ENCODE measurements at regions not wholly inside any gene's neighbourhood (a gene's known extent, or its start where the extent isn't known, plus 50 kb on each side); places are given as distances from the start of the nearest gene placed in this dataset.

DNA sequence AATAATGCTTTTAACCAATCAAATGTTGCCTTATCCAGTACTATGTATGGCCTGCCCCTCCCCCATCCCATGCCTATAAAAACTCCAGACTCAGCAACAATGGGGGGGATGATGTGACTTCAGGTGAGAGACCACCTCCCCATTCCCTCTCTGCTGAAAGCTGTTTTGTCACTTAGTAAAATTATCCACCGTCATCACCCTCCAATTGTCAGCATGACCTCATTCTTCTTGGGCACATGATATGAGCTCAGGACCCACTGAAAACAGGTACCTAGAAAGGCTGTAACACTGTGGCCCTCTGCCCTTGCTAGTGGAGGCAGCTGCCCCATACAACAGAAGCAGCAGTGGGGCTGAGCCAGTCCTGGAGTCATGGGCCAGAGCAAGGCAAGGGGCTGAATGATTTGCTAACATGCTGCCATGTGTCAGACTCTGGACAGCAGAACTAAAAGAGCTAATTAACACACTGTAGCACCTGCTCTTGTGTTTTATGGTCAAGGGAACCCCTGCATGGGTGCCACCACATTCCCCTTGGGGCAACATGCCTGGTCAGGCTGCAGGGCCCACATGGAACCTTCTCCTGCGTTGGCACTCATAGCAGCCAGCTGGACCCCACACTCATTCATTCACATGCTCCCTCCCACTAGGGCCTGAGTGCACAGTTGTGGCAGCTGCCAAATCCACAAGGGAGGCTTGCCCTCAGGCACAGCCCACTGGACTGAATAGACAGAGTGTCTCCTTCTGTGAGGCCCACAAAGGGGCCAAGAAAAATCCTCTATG, 722.2 kb upstream of the PCDH20 start:
- no peaks in the 10 kb centered on the region for H3K27me3 ChIP-seq (ENCODE audit: control insufficient read depth, insufficient read depth, low read length)
- no peaks in the 10 kb centered on the region for H3K36me3 ChIP-seq (ENCODE audit: control insufficient read depth, insufficient read depth, low read length)

DNA sequence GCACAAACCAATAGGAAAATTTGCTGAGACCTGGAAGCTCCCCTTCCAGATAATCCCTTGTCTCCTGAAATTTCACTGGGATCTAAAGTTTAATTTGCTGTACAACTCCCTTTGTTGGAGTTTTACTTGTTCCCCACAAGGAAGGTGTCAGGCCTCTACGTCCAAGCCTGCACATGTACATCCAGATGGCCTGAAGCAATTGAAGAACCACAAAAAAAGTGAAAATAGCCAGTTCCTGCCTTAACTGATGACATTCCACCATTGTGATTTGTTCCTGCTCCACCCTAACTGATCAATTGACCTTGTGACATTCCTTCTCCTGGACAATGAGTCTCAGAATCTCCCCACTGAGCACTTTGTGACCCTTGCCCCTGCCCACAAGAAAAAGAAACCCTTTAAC, 716.0 kb upstream of the PCDH20 start:
- Histone ChIP-seq H3K27ac (ENCODE audit: low read depth, low read length) (no peak overlapping the region), H3K4me3 (ENCODE audit: low read depth, low read length) (no peak overlapping the region), H3K36me3 (ENCODE audit: control insufficient read depth, insufficient read depth, low read length) (no peaks in the 10 kb centered on the region), H3K9me3 (ENCODE audit: control insufficient read depth, insufficient read depth, low read length) (no peaks in the 10 kb centered on the region), H3K4me1 (ENCODE audit: control insufficient read depth, insufficient read depth, low read length) (peaks cover 16% of the 10 kb centered on the region; the same call in 1 of the 2 replicates), H3K9ac (ENCODE audit: low read depth, low read length) (no peak overlapping the region), H3K27me3 (ENCODE audit: control insufficient read depth, insufficient read depth, low read length) (no peaks in the 10 kb centered on the region)

More for the DNA sequence above, 722.2 kb upstream of the PCDH20 start:
- Histone ChIP-seq H3K9me3 (ENCODE audit: control insufficient read depth, insufficient read depth, low read length) (peaks cover 6% of the 10 kb centered on the region), H3K9ac (ENCODE audit: low read depth, low read length) (no peak overlapping the region), H3K4me1 (ENCODE audit: control insufficient read depth, insufficient read depth, low read length) (no peaks in the 10 kb centered on the region), H3K27ac (ENCODE audit: low read depth, low read length) (no peak overlapping the region), H3K4me3 (ENCODE audit: low read depth, low read length) (no peak overlapping the region; the same call in 1 of the 2 replicates)

DNA sequence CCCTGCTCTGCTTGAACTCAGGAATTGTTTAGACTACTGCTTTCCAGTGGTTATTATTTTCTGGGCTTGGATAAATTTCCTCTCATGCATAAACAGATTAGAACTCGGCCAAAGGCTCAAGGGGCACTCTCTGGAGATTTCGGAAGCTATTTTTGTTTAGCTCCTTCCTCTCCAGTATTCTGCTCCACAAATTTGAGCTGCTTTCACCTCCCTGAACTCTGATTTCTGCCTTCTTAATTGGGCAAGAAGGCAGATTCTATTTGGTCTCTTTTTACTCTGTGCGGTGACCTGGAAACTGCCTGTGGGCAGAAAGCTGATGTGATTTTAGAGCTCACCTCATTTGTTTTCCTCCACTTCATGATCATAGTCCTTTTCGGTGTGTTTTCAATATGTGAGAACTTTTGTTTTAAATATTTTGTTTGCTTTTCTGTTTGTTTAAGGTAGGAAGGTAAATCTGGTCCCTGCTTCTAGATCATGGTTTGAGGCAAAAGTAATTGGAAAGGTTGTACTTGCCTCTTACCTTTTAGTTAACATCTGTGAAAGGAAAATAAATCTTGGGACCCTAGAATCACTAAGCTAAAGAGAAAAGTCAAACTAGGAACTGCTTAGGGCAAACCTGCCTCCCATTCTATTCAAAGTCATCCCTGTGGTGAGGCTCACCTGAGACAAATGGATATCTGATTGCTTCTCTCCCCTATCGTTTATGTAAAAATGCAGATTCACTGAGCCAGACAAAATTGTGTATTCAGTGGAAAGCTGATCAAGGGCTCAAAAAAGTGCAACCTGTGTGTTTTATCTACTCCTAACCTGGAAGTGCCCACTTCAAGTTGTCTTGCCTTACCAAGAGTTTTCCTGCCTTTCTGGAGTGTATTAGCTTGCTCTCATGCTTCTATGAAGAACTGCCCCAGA, 714.7 kb upstream of the PCDH20 start:
- Histone ChIP-seq H3K27me3 (ENCODE audit: control insufficient read depth, insufficient read depth, low read length) (no peaks in the 10 kb centered on the region), H3K4me1 (ENCODE audit: control insufficient read depth, insufficient read depth, low read length) (peaks cover 16% of the 10 kb centered on the region; the same call in 1 of the 2 replicates), H3K36me3 (ENCODE audit: control insufficient read depth, insufficient read depth, low read length) (no peaks in the 10 kb centered on the region), H3K4me3 (ENCODE audit: low read depth, low read length) (no peak overlapping the region), H3K9me3 (ENCODE audit: control insufficient read depth, insufficient read depth, low read length) (no peaks in the 10 kb centered on the region), H3K27ac (ENCODE audit: low read depth, low read length) (peak overlapping the region; percentile 10), H3K9ac (ENCODE audit: low read depth, low read length) (no peak overlapping the region)

DNA sequence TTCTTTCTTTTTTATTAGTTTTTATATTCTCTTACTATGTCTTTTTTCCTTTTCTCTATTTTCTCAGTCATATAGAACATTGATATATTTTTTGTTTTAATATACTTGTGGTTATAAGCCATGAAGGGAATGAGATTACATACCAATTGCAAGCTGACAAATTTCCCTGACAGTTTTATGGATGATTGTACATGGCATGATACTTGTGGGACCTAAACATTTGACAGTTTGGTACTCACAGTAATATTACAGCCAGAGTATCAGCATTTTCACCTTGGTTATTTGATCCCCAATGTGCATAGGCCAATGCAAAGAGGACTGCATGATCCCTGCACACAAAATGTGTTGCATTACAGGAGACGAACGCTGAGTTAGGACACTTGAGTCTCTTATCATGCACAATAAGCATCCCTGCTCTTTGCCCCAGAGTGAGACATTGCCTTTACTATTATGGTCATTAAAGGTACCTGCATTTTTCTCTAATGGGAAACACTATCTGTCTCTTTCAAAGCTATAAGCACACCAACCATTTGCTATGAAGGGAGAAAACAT, 713.4 kb upstream of the PCDH20 start:
- no peak overlapping the region for H3K4me3 ChIP-seq (ENCODE audit: low read depth, low read length)
- no peaks in the 10 kb centered on the region for H3K27me3 ChIP-seq (ENCODE audit: control insufficient read depth, insufficient read depth, low read length)
- H3K9ac ChIP-seq (ENCODE audit: low read depth, low read length): no peak overlapping the region
- H3K4me1 ChIP-seq (ENCODE audit: control insufficient read depth, insufficient read depth, low read length): peaks cover 16% of the 10 kb centered on the region; the same call in 1 of the 2 replicates
- no peaks in the 10 kb centered on the region for H3K36me3 ChIP-seq (ENCODE audit: control insufficient read depth, insufficient read depth, low read length)
- no peak overlapping the region for H3K27ac ChIP-seq (ENCODE audit: low read depth, low read length)
- no peaks in the 10 kb centered on the region for H3K9me3 ChIP-seq (ENCODE audit: control insufficient read depth, insufficient read depth, low read length)

DNA sequence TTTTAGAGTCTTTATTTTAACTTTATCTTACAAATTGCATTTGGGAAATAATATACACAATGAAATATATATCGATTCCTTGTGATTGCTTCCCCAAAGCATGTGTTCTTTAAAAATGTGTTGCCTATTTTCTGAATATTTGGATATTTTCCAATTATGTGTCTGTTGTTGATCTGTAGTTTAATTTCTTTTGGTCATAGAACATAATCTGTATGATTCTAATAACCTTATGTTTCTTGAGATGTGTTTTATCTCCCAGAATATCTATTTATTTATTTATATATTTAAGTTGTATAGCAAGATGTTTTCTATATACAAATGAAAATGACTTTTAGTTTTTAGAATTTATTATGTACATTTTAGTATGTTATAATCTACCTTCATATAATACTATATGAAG, 710.8 kb upstream of the PCDH20 start:
- Histone ChIP-seq H3K9ac (ENCODE audit: low read depth, low read length) (no peak overlapping the region), H3K36me3 (ENCODE audit: control insufficient read depth, insufficient read depth, low read length) (no peaks in the 10 kb centered on the region), H3K27ac (ENCODE audit: low read depth, low read length) (no peak overlapping the region), H3K27me3 (ENCODE audit: control insufficient read depth, insufficient read depth, low read length) (no peaks in the 10 kb centered on the region), H3K9me3 (ENCODE audit: control insufficient read depth, insufficient read depth, low read length) (no peaks in the 10 kb centered on the region), H3K4me1 (ENCODE audit: control insufficient read depth, insufficient read depth, low read length) (peaks cover 16% of the 10 kb centered on the region; the same call in 1 of the 2 replicates), H3K4me3 (ENCODE audit: low read depth, low read length) (no peak overlapping the region)

DNA sequence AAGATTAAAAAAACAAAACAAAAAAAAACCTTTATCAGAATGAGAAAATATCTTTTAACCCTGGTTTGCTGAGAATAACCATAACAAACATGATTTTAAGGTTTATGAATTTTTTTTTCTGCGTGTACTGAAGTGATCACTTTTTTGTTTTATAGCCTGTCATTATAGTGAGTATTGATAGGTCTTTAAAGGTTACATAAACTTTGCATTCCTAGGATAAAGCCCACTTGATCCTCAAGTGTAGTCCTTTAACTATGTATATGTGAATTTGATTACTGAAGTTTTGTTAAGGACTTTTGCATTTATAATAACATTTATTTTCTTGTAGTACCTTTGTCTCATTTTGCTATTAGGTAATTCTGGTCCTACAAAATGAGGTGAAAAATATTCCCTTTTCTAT, 709.8 kb upstream of the PCDH20 start:
- Histone ChIP-seq H3K9me3 (ENCODE audit: control insufficient read depth, insufficient read depth, low read length) (no peaks in the 10 kb centered on the region), H3K4me1 (ENCODE audit: control insufficient read depth, insufficient read depth, low read length) (peaks cover 13% of the 10 kb centered on the region; the same call in 1 of the 2 replicates), H3K36me3 (ENCODE audit: control insufficient read depth, insufficient read depth, low read length) (no peaks in the 10 kb centered on the region), H3K4me3 (ENCODE audit: low read depth, low read length) (no peak overlapping the region), H3K27me3 (ENCODE audit: control insufficient read depth, insufficient read depth, low read length) (no peaks in the 10 kb centered on the region), H3K27ac (ENCODE audit: low read depth, low read length) (no peak overlapping the region), H3K9ac (ENCODE audit: low read depth, low read length) (no peak overlapping the region)

DNA sequence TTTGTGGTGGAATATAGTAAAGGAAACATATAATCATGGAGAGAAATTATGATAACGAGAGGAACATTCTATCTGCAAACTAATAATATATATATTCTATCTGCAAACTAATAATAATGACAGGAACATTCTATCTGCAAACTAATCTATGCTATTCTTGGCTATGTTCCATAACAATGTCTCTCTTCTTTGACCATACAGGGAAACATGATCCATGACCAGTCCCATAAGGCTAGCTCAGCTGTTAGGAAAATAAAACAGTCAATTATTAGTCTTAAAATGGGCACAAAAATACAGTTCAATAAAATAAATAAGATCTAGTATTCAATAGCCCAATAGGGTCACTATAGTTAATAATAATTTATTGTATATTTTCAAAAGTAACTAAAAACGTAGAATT, 707.8 kb upstream of the PCDH20 start:
- no peak overlapping the region for H3K9ac ChIP-seq (ENCODE audit: low read depth, low read length)
- no peaks in the 10 kb centered on the region for H3K27me3 ChIP-seq (ENCODE audit: control insufficient read depth, insufficient read depth, low read length)
- no peak overlapping the region for H3K4me3 ChIP-seq (ENCODE audit: low read depth, low read length)
- H3K4me1 ChIP-seq (ENCODE audit: control insufficient read depth, insufficient read depth, low read length): no peaks in the 10 kb centered on the region
- no peaks in the 10 kb centered on the region for H3K36me3 ChIP-seq (ENCODE audit: control insufficient read depth, insufficient read depth, low read length)
- no peak overlapping the region for H3K27ac ChIP-seq (ENCODE audit: low read depth, low read length)
- no peaks in the 10 kb centered on the region for H3K9me3 ChIP-seq (ENCODE audit: control insufficient read depth, insufficient read depth, low read length)

DNA sequence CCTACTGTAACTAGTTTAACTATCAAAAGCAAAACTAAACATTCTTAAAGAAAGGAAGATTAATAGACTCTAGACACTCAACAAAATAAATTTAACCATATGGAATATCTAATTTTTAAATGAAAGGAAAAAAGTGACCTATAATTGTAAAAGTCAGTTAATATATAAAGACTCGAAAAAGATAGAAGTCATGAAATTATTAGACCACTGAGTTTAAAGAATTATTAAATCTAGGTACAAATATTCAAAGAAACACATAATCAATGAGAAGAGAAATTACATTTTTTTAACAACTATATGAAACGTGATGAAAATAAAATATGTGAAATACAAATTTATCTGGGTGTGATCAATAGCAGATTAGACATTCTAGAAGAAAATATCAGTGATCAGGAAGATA, 706.8 kb upstream of the PCDH20 start:
- H3K4me3 ChIP-seq (ENCODE audit: low read depth, low read length): no peak overlapping the region
- H3K27ac ChIP-seq (ENCODE audit: low read depth, low read length): no peak overlapping the region
- H3K36me3 ChIP-seq (ENCODE audit: control insufficient read depth, insufficient read depth, low read length): no peaks in the 10 kb centered on the region
- no peaks in the 10 kb centered on the region for H3K9me3 ChIP-seq (ENCODE audit: control insufficient read depth, insufficient read depth, low read length)
- no peaks in the 10 kb centered on the region for H3K27me3 ChIP-seq (ENCODE audit: control insufficient read depth, insufficient read depth, low read length)
- no peaks in the 10 kb centered on the region for H3K4me1 ChIP-seq (ENCODE audit: control insufficient read depth, insufficient read depth, low read length)
- no peak overlapping the region for H3K9ac ChIP-seq (ENCODE audit: low read depth, low read length)

DNA sequence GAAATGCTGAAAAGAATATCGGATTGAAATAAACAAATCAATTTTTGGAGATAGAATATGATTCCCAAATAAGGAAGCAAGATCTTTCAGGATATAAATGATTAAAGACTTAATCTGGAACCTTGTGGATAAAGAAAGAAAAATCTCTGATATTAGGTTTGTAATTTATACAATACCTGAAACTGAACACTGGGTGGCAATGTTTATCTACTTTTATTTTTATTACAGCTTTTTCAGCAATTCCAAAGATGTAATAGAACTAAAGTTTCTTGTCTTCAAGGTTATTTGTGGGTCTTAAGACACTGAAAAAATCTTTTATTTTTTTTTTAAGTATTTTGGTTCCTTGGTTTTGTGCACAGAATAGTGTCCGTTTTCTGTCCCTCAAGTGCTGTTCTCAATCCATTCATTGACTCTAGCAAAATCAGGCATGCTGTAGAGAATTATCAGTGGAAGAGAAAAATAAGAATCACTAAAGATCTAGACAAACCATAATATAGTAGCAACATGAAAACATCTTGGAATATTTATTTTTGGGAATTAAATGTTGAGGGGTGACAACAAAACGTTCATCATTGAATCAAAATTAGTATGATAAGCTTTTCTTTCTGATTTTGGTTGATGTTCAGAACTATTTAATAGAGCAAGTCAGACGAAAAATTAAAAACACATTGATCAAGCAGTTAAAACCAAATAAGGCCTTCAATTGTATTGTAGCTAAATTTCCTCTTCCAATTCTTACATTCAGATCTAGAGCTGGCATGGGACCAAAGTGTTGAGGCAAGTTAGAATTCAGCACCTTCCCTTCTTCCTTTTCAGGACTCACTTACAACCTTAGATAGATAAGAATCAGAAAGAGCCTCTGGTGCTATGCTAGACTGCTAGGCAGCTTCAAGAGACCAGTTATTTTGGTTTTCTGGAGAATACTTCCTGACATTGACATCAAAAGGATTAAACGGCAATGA, 704.4 kb upstream of the PCDH20 start:
- Histone ChIP-seq H3K27ac (ENCODE audit: low read depth, low read length) (no peak overlapping the region), H3K4me3 (ENCODE audit: low read depth, low read length) (no peak overlapping the region), H3K9ac (ENCODE audit: low read depth, low read length) (no peak overlapping the region), H3K4me1 (ENCODE audit: control insufficient read depth, insufficient read depth, low read length) (no peaks in the 10 kb centered on the region), H3K9me3 (ENCODE audit: control insufficient read depth, insufficient read depth, low read length) (no peaks in the 10 kb centered on the region), H3K27me3 (ENCODE audit: control insufficient read depth, insufficient read depth, low read length) (no peaks in the 10 kb centered on the region), H3K36me3 (ENCODE audit: control insufficient read depth, insufficient read depth, low read length) (no peaks in the 10 kb centered on the region)

DNA sequence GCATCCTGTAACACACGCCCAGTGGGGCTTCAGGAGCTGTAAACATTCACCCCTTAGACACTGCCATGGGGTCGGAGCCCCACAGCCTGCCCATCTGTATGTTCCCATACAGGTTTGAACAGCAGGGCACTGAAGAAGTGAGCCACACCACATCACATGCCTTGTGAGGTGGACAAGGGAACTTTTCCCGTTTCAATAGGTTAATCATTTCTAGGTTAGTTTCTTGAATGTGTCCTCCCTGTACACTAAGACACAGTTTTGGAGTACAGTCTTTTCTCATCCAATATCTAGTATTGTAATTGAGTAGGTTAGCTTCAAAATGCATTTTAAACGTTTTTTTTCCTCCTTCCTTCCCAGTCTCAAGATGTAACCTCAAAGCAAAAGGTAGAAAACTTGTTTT, 700.2 kb upstream of the PCDH20 start:
- Histone ChIP-seq H3K4me3 (ENCODE audit: low read depth, low read length) (no peak overlapping the region), H3K27ac (ENCODE audit: low read depth, low read length) (no peak overlapping the region), H3K9me3 (ENCODE audit: control insufficient read depth, insufficient read depth, low read length) (no peaks in the 10 kb centered on the region), H3K36me3 (ENCODE audit: control insufficient read depth, insufficient read depth, low read length) (no peaks in the 10 kb centered on the region), H3K4me1 (ENCODE audit: control insufficient read depth, insufficient read depth, low read length) (no peaks in the 10 kb centered on the region), H3K9ac (ENCODE audit: low read depth, low read length) (no peak overlapping the region), H3K27me3 (ENCODE audit: control insufficient read depth, insufficient read depth, low read length) (no peaks in the 10 kb centered on the region)
